Testis (tissue), 2 donors: ENCODE measurements at regions not wholly inside any gene's neighbourhood (a gene's known extent, or its start where the extent isn't known, plus 50 kb on each side); places are given as distances from the start of the nearest gene placed in this dataset.

Source experiments
- POLR2A ChIP-seq: fragments of 450-650 bp; IDR thresholded peaks from one replicate; pipeline ENCODE4 v1.6.1; 2017; ENCODE audit warnings: antibody characterized with exemption, mild to moderate bottlenecking, moderate library complexity
- TF ChIP-seq, protein P1 (sequence below), 3 experiments: fragments of 450-650 bp in 2 of 3; fragments of 200-600 bp in 1 of 3; sonication (generic) in 1 of 3; IDR thresholded peaks; one replicate each; pipeline ENCODE4 v1.5.1; 2016 to 2019; ENCODE audit warnings: antibody characterized with exemption in 3 of 3, mild to moderate bottlenecking in 2 of 3, moderate library complexity in 1 of 3

DNA sequence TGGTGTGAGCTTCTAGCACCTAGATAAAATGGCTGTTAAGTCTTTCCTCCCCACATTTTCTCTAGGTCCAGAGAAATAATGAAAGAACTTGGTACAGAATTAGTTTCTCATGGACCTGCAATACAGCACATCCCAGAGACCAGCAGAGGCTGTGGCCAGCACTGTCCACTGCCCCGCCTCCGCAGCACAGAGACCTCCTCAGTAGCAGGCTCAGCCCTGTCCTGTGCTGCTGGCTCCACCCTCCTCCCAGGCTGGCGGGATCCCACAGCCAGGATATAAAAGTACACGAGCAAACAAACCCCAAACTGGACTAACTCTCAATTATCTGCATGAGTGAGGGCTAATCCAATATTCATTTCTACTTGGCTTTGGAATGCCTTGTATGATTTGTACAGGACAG lies 401.5 kb downstream of the RPS6KC1 start:
- TF ChIP-seq, protein P1, sequence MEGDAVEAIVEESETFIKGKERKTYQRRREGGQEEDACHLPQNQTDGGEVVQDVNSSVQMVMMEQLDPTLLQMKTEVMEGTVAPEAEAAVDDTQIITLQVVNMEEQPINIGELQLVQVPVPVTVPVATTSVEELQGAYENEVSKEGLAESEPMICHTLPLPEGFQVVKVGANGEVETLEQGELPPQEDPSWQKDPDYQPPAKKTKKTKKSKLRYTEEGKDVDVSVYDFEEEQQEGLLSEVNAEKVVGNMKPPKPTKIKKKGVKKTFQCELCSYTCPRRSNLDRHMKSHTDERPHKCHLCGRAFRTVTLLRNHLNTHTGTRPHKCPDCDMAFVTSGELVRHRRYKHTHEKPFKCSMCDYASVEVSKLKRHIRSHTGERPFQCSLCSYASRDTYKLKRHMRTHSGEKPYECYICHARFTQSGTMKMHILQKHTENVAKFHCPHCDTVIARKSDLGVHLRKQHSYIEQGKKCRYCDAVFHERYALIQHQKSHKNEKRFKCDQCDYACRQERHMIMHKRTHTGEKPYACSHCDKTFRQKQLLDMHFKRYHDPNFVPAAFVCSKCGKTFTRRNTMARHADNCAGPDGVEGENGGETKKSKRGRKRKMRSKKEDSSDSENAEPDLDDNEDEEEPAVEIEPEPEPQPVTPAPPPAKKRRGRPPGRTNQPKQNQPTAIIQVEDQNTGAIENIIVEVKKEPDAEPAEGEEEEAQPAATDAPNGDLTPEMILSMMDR (IDR thresholded peaks at IDR 0.05) = no peak
- no peak for TF ChIP-seq POLR2A
